Thoracic aorta (tissue), 2 donors: ENCODE measurements at regions not wholly inside any gene's neighbourhood (a gene's known extent, or its start where the extent isn't known, plus 50 kb on each side); places are given as distances from the start of the nearest gene placed in this dataset.

Source experiments
- ATAC-seq: fragments of 150-250 bp; one replicate; pipeline ENCODE4 v1.8.0; 2017; ENCODE audit warnings: low read depth; ENCODE audit not compliant: insufficient number of reproducible peaks, low FRiP score
- DNase-seq: peaks from one replicate; pipeline ENCODE4 v3.0.0-alpha.2; 2020; ENCODE audit warnings: low spot score
- H3K27ac ChIP-seq, 2 donors: fragments of 200-600 bp; sonication (generic); 1 replicate in 1 of 2; 2 replicates in 1 of 2; pipeline ENCODE4 v1.5.1; 2016; ENCODE audit warnings: mild to moderate bottlenecking in 2 of 2, moderate library complexity in 2 of 2
- H3K27me3 ChIP-seq: fragments of 200-600 bp; sonication (generic); replicated peaks from 2 replicates; pipeline ENCODE4 v1.6.0; 2016; ENCODE audit warnings: mild to moderate bottlenecking; ENCODE audit not compliant: insufficient read depth
- H3K36me3 ChIP-seq: fragments of 200-600 bp; sonication (generic); one replicate; pipeline ENCODE4 v1.5.1; 2016
- H3K4me1 ChIP-seq, 2 donors: fragments of 200-600 bp; sonication (generic); 1 replicate in 1 of 2; 2 replicates in 1 of 2; pipeline versions ENCODE4 v1.5.1 to v1.6.0; 2016; ENCODE audit warnings: low read depth in 2 of 2, mild to moderate bottlenecking in 1 of 2; ENCODE audit not compliant: control insufficient read depth in 1 of 2
- H3K4me3 ChIP-seq: fragments of 200-600 bp; sonication (generic); 2 replicates; pipeline ENCODE4 v1.5.1; 2016; ENCODE audit warnings: mild to moderate bottlenecking
- H3K9me3 ChIP-seq: fragments of 200-600 bp; sonication (generic); 2 replicates; pipeline ENCODE4 v1.5.1; 2016
- CTCF ChIP-seq: fragments of 200-600 bp; sonication (generic); IDR thresholded peaks from one replicate; pipeline ENCODE4 v1.5.1; 2019; ENCODE audit warnings: antibody characterized with exemption

GRCh38 chr6:882084-882598 is 189.2 kb upstream of the EXOC2 start:
- Histone ChIP-seq H3K36me3 (no peaks in the 10 kb centered on the region), H3K27ac (no peak overlapping the region), H3K4me3 (no peak overlapping the region), H3K4me1 (no peaks in the 10 kb centered on the region), H3K27me3 (no peaks in the 10 kb centered on the region), H3K9me3 (no peaks in the 10 kb centered on the region)
- DNase-seq, result no peak
- no peak for TF ChIP-seq CTCF
- no peak for ATAC-seq

DNA sequence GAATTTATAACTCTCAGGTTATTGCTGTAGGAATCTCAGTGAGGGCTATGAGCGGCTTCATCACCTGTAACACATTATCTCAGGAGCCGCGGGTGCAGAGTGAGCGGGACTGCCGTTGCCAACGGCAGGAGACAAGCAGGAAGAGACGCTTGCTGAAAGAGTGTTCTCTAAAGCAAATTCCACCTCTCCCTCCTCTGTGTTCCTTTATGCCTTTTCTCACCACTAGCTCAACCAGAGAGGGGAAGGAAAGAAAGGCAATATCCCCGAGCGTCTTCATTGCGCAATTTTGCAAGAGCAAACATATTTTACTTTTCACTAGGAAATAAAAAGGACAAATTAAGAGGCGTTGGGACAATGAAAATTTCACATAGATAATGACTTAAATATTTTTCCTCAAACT is 185.2 kb upstream of the EXOC2 start:
- Histone ChIP-seq H3K4me3 (no peak overlapping the region), H3K27ac (no peak overlapping the region), H3K4me1 (no peaks in the 10 kb centered on the region), H3K27me3 (no peaks in the 10 kb centered on the region), H3K36me3 (no peaks in the 10 kb centered on the region), H3K9me3 (no peaks in the 10 kb centered on the region)
- ATAC-seq (no peak), DNase-seq (no peak)
- no peak for TF ChIP-seq CTCF

DNA sequence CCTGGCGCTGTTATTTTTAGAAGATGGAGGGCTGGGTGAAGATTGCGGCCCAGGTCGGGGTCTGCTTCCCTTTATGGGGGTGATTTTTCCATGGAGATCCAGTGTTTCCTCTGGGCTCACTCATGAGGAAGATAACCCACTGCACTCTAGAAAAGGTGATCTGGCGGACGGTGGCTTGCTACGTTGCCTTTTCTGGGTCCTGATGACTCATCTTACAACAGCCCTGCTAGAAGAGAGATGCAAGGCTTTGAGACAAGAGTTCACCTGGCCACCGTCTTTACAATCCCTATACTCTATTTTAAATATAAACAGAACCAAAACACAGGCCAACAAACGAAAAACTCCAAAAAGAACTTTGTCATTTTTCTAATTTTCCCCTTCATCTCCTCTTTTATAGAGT is 182.1 kb upstream of the EXOC2 start:
- Histone ChIP-seq H3K27ac (no peak overlapping the region), H3K36me3 (no peaks in the 10 kb centered on the region), H3K4me3 (no peak overlapping the region), H3K4me1 (no peaks in the 10 kb centered on the region), H3K27me3 (no peaks in the 10 kb centered on the region), H3K9me3 (no peaks in the 10 kb centered on the region)
- ATAC-seq, result no peak
- no peak for TF ChIP-seq CTCF
- no peak for DNase-seq

DNA sequence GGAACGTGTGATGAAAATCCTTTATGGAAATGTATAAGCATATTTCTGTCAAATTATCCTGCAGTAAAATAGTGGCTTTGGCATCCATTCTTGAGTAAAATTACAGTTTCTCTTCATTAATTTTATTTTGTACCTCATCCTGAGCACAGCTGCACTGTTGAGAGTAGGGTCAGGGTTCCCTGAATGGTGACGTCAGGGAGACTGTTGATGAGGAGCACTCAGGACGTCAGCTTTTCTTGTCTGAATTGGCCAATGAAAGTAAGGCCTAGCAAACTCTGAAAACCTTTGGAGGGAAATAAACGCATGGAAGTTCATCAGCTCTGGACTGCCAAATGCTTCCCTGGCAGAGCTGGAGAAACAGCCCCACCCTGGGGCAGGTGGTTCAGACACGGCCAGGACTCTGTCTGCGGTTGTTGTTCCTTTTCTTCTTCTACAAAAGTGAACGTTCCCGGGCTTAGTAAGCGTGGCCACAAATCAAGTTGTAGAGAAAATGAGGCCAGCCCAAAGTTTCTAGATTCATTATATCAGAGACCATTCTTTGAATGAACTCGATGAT is 179.7 kb upstream of the EXOC2 start:
- no peak for TF ChIP-seq CTCF
- Histone ChIP-seq H3K4me1 (no peaks in the 10 kb centered on the region), H3K4me3 (no peak overlapping the region), H3K36me3 (no peaks in the 10 kb centered on the region), H3K27me3 (no peaks in the 10 kb centered on the region), H3K9me3 (no peaks in the 10 kb centered on the region), H3K27ac (no peak overlapping the region)
- ATAC-seq (no peak), DNase-seq (no peak)

- ATAC-seq, result no peak
- H3K9me3 ChIP-seq, result no peaks in the 10 kb centered on the region
- no peak for TF ChIP-seq CTCF
- no peaks in the 10 kb centered on the region for H3K4me1 ChIP-seq
- no peak overlapping the region for H3K4me3 ChIP-seq
- H3K27me3 ChIP-seq, result no peaks in the 10 kb centered on the region
- H3K36me3 ChIP-seq, result no peaks in the 10 kb centered on the region
- no peak for DNase-seq
- H3K27ac ChIP-seq, result no peak overlapping the region
These were observed 178.6 kb upstream of the EXOC2 start for GRCh38 chr6:871503-871902.
